Hematopoietic multipotent progenitor cell treated with erythropoietin and hydrocortisone succinate and interleukin-3 and kit ligand, for 17 days (in vitro differentiated cells): ENCODE measurements at regions not wholly inside any gene's neighbourhood (a gene's known extent, or its start where the extent isn't known, plus 50 kb on each side); places are given as distances from the start of the nearest gene placed in this dataset.
A peak's percentile ranks its signal among the peaks of the same experiment; 100 is the strongest.
"Not testable (repeated sequence)": the region's sequence is repeated elsewhere in the genome, so short reads cannot be mapped to it uniquely, and the experiment has no call there.

Experiments
- DNase-seq: peaks from one replicate; pipeline ENCODE4 v3.0.0-alpha.2; 2015; ENCODE audit warnings: low spot score

DNA sequence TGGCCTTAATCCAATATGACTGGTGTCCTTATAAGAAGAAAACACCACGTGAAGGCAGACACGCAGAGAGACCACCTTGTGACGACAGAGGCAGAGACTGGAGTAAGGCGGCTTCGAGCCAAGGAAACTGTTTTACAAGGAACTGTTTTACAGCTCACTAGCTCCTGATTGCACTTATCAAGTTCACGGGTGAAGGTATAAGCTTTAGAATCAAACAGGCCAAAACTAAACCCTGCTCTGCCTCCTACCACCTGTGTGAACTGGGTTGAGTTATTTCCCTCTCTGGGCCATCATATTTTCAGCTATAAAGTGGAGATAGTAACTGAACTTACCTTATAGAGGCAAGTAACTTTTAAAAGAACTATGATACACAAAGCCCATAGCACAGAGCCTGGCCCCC lies 166.9 kb upstream of the NFIA start:
- DNase-seq: no peak

DNA sequence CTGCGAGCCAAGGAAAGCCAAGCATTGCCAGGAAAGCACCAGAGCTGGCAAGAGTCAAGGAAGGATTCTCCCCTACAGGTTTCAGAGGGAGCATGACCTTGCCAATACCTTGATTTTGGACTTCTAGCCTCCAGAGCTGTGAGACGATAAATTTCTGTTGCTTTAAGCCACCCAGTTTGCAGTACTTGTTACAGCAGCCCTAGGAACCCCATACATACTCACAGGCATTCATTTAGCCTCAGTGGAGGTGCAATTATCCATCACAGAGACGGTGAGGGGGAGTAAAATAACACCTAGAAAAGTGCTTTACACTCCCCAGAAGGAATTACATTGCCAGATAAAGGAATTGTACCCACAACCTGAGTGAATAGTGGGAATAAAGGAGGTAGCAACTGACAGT lies 167.4 kb upstream of the NFIA start:
- no peak for DNase-seq

DNA sequence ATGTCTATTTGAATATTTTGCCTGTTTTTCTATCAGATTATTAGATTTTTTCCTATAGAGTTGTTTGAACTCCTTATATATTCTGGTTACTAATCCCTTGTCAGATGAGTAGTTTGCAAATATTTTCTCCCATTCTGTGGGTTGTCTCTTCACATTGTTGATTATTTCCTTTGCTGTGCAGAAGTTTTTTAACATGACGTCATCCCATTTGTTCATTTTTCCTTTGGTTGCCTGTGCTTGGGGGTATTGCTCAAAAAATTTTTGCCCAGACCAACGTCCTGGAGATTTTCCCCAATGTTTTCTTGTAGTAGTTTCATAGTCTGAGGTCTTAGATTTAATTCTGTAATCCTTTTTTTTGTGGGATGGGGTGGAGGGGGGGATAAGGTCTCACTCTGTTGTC lies 168.7 kb upstream of the NFIA start:
- not testable (repeated sequence) for DNase-seq

DNA sequence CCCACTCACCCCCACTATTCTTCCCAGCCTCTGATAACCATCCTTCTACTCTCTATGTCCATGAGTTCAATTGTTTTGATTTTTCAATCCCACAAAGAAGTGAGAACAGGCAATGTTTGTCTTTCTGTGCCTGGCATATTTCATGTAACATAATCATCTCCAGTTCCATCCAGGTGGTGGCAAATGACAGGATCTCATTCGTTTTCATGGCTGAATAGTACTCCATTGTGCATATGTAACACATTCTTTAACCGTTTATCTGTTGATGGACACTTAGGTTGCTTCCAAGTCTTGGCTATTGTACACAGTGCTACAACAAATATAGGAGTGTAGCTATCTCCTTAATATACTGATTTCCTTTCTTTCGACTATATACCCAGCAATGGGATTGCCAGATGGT lies 169.3 kb upstream of the NFIA start:
- no peak for DNase-seq

DNA sequence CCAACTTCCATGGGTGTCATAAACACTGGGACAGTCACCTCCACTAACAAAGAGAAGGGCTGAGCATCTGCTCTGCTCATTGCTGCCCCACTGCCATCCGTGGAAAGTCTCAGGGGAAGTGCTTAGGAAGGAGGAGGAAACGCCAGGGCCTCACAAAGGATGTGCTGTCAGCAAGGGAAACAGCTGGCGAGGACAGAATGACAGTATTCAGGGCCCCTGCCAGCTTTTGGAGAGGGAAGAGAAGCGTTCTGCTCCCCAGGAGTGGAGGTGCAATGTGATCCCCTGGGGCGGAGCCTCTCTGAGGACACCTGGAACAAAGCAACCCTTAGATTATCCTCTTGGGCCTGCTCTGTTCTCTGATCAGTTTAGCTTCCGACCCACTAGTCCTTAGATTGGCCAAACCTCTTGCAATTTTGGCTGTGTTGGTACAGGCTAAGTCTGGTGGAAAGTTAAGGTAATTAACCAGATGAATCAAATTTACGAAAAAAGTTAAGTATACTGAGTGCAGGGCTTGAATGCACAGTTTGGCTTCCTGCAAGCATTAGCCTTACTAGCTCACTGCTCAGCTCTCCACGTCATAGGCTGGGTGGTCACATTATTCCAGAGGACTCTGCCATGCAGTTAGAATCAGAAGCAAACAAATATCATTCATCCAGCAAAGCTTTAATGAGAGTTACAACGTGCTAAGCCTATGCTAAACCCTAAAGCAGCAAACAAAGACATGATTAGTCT lies 170.2 kb upstream of the NFIA start:
- no peak for DNase-seq

DNA sequence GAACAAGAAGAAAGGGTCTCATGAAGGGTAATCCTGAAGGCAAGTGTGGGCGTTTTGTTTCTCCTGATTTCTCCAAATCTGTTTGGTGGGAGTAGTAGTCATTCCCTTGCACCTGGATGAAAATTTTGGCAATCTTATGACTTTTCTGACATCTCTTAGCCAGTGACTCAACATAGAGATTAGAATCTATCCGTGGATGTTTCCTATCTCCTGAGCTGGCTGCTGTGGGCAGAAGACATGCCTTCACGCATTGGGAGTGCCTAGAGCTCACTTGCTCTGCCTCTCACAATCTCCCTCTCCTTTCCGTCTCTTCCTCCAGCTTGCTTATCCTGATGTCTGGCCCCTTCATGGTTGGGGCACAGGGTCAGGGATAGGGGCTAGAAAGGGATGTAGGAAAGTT lies 174.2 kb upstream of the NFIA start:
- DNase-seq: no peak

DNA sequence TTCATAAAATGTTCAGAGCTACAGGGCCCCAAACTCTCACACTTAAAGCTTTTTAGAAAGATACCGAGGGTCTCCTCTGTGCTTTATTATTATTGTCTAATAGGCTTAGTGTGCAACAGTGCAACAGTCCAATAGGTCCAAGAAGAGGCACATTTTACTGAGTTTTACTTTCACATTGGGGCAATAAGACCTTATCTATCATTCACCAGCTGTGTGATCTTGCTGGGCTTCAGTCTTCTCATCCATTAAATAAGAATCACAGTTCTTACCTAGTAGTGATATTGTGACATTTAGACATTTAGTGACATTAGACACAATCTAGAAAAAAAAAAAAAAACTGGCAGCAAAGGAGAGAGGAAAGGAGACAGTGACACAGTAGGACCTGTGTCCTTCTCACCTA lies 175.8 kb upstream of the NFIA start:
- DNase-seq: peak; percentile 55

DNA sequence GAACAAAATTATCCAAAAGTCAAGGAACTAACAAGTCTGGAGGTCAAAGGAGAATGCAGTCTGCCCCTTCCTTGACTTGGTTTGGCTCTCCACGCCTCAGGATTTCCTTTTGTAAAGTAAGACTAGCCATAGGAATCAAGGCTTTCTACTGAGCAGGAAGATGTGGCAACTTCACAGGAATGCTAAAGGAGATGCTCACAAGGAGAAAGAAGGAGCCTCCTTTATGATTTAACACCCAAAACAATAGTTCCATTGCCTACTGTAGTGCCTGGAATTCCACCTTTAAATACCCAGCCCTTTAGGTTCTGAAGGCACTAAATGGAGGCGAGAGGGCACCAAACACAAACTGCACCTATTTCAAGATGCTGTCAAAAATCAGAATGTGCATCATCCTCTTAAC lies 176.3 kb upstream of the NFIA start:
- DNase-seq: no peak

DNA sequence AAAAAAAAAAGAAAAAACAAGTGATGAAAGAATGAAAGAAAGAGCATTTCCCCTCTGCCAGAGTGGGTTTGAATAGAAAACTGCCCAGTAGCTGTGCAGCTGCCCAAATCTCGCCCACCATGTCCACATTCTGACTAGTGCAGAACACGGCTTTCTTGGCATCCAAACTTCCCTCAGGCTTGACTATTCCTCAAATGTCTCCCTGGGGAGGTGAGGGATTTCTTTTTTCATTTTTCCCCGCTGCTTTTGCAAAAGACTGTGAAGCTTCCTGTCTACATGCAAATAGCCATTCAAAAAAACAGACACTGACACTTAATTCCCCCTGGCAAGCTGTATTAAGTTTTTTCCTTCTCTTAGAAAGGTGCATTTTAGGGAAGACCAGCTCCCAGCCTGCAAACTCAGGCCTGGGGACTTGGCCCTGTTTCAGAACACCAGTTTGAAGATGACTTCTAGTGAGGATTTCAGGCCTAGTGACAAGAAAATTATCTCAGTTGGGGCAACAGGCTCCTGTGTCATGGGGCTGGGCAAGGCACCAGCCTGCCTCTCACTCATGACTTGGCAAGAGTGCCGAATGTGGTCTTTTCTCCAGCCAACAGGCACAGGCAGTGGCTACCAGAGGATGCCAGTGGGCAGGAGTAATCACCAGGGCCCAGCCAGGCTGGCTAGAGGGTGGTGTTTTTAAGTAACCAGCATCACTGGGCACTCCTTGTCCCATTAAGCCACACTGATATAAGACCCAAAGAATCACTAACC lies 178.1 kb upstream of the NFIA start:
- DNase-seq: peak; percentile 87

DNA sequence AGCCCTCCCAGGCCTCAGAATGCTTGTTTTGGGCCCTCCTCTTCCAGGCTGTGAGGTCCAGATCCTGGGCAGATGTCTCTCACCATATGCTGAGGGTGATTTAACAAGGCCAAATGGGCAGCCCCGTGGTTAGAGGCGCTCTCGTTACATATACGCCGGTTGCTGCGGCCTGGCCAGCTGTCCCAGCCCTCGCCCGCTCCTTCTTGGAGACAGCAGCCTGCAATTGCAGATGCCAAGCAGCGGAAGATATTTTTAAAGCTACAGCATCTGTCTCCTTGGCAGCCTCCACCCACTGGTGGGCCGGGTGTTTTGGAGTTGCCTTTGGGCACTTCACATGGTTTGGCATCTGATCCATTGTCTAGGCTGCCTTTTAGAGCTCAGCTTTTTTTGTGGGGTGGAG lies 178.8 kb upstream of the NFIA start:
- no peak for DNase-seq

DNA sequence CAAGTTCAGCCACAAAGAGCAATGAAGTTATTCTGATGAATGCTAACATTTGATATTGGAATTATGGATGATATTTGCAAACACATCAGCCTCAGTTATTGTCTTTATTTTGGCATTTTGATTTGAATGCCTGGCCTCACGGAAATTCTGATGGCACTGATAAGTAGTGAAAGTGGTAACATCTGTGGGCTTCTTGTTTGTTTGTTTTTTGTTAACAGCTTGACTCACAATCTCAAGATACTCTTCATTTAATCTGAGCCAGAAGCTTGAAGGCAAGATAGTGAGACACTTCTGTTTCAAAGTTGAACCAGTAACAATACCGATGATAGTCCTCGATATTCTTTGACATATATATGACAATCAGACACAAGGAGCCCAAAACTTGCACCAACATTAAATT lies 182.9 kb upstream of the NFIA start:
- no peak for DNase-seq

DNA sequence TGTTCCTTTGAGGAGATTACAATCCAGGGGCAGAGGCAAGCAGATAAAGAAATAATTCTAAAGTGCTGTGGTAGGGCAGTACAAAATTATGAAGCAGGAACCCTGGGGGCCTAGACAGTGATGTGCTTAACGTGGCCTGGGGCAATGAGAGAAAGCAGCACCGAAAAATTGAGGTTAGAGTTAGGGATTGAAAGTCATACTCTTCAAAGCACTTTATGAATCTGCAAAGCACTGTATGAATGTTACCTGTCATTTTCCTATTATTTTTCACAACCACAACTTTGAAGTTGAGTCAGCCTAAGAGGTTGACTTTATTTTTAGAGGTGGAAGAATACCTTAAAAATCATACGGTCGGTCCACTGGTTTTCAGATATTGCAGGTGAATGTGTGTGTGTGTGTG lies 183.4 kb upstream of the NFIA start:
- DNase-seq: no peak

DNA sequence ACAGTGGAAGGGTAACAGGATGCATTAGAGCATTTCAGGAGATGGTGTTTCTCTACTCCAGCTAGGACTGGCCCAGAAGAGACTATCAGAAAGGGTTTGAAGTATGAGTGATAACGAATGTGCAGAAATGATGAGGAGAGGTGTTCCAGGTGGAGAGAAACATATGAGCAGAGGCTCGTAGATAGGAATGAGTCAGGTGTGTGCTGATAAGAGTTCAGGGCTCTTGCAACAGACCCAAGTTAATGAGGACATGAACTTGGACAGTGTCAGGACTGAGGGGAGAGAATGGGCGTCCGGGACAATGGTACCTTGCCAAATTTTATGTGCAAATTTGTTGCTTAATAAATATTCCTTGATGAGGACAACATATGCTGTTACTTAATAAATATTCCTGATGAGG lies 183.9 kb upstream of the NFIA start:
- peak; percentile 21 for DNase-seq

DNA sequence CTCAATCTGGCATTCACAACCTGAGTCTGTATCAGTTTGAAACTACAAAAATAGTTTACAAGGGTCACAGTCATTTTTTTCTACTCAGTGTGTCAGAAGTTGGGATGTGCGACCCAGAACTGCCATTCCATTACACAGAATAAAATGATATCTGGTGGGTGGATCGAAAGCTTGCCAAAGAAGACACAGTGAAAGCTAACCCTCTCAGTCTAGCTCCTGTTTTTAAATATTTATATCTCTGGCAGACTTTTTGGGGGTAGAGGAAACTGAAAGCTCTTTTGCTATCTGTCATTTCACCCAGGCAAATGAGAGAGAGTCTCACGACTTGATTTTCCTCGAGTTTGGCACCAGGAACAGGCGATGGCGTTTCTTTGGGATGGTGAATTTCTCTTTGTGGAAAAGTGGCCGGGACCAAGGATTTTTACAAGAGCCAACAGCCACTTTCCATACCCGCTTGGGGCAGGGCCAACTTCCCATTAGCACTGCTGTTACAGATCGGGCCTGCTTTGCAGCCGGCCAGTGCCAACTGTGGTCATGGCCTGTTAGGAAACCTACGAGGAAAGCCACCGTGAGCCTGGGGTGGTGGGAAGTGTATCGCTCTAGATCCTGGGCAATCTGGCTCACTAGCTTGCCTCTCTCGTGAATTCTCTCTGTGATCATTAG lies 185.5 kb upstream of the NFIA start:
- DNase-seq: no peak

DNA sequence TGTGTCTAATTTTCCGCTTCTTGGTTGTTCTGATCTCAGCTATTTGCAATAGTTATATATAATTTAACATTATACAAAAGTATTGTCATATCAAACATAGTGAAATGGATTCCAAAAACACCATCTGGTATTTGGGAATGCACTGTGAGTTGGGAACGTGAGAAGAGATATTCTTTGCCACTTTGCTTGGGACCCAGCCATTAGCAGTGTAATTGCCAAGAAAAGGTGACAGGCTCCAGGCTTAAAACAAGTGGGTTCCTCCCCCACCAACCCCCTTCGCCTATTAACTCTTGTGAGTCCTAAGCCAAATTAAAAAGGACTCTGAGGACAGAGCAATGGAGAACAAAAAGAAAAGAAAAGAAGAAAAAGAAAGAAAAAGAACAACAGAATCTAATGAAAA lies 186.7 kb upstream of the NFIA start:
- DNase-seq: no peak

DNA sequence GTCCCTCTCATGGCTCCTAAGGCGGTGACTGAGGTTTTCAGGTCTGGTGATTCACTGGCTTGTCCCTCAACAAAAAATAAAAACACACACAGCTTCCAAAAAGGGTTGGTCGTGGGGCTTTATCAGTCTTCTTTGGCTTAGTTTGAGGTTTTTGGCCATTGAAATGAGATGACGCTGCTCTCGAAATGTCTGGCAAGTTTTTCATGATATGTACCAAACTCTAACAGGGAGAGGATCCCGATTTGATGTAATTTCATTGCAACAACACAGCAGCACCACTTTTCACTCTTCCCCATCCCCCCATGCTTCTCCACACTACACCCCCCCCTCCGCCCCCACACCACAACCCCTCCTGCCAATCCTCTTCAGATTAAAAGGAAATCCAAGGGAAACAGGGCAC lies 187.1 kb upstream of the NFIA start:
- peak; percentile 59 for DNase-seq

DNA sequence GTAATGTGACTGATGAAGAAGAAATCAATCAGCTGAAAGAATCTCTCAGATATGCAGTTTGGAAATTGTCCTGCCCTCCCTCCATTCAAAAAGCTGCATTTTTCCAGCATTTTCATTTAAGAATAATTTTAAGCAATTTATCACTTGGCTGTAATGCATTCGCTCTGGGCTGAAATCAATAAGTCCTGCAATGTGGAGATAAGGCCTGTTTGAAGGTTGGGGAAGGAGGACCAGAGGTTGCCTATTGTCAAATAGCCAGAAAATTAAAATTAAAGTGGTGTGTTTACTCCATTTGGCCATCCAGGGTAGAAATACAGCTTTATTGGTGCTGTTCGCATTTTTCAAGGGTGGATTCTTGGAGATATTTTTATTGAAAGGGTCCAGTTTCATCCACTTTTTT lies 187.6 kb upstream of the NFIA start:
- DNase-seq: peak; percentile 45

DNA sequence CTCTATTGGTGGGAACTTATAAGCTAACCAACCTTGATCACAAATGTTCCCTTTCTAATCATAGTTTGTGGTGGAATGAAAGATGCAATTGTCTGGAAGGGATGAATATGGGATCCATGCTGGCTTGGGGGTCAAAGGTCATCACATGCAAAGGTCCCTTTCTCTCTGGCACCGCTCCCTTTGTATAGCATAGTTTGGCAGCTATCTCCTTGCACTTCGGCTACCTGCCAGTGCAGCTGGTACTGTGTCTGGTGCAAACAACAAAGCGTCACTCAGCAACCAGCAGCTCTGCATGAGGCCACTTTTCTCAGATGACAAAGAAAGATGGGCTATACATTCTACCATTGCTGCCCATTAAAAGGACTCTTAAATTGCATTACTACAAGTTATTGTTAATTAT lies 188.2 kb upstream of the NFIA start:
- DNase-seq: no peak

DNA sequence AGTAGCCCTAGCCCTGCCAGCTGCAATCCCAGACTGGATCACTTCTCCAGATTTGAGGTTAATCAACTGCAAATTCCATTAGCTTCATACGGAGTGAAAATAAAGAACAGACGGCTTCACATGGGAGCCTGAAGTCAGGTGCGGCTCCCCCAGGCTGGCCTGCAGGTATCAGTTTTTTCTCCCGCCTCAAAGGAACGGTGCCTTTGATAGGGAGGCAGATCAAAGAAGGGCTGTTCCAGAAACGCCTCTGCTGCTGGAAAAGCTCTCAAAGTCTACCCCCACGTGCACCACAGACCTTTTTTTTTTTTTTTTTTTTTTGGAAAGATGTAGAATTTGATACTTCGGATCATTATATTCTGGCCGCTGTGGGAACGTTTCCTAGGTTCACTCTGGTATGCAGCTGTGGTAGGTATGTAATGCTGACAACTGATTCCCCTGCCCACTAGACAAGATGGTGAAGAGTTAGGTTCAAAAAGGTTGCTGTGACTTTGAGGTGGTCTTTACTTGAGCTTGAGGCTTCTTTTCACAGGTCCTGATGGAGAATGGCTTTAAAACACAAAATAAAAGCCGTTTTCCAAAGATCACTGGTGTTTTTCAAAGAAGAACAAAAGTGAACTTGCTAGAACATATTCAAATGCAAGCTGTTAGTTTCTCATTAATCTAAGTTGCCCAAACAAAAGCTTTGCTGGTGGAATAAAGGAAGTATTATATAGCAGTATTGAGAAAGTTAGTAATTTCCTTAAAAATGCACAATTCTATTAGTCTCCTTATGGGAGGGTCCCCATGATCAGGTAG lies 189.0 kb upstream of the NFIA start:
- no peak for DNase-seq

DNA sequence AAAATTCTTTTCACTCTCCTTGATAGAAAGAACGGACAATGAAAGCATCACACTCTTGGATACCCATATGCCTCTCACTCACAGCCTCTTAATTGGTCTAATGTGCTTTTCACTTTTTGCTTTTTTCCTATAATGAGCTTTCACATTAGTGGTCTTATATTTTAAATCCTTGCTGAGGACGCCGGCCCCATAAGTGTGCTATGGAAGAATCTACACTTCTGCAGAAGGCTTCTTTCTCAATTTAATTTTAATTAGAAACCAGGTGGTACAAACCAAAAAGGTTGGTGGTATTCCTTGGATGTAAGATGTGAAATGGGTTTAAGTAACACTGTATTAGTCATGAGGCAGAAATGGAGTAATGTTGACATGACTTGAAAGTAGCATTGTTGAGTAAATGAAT lies 190.6 kb upstream of the NFIA start:
- no peak for DNase-seq

DNA sequence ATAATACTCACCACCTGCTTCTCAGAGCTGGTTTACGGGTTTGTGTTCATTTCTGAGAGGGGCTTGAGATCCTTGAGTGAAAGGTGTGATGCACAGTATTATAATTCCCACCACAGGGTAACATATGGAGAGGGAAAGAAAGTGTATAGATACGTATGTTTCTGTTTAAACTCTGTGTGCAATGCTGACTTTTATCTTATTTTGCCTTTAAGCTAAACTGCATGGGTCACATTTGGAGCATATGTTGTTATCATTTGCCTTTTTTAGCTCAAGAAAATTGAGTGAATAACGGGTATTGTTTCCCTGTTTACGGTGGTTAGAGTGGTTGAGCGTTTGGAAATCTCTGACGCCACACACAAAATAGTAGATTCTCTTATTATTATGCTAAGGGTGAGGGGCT lies 191.1 kb upstream of the NFIA start:
- DNase-seq: no peak

DNA sequence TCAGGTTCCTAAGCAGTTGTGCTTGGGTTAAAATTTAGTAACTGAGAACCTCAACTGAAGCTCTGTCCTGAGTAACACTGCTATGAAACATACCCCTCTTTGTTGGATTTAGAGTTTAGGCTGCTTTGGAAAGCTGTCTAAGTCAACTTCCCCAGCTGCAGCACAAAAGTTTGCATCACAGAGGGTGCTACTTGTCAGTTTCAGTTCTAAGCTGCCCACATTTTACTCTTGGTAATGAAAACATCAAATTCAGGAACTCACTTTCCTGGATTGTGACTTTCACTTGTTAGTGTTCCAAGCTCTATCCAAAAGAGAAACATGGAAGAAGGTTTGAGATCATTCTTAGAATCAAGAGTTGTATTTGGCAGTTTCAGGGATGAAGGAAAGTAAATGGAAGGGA lies 191.7 kb upstream of the NFIA start:
- no peak for DNase-seq

DNA sequence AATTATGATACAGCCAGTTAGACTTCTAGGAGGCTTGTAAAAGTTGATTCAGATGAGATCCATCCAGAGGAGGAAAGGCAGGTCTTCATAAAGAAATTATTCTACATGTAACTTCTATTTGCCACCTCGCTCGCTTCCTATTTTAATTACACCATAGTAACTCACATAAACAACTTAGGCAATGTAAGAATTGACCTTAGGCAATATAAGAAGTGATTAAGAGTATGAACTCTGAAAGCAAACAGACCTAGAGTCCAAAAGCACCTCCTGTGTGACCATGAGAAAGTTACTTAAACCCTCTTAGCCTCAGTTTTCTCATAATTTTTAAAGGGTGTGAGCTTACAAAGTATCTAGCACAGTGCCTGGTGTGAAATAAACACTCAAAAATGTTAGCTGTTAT lies 192.7 kb upstream of the NFIA start:
- DNase-seq: no peak
